B cell (primary cell): ENCODE measurements at regions not wholly inside any gene's neighbourhood (a gene's known extent, or its start where the extent isn't known, plus 50 kb on each side); places are given as distances from the start of the nearest gene placed in this dataset.

ENCODE experiments used
- CTCF ChIP-seq: fragments of 200-600 bp; IDR thresholded peaks from one replicate; pipeline ENCODE4 v1.8.0; 2022; ENCODE audit warnings: antibody characterized with exemption, mild to moderate bottlenecking
- EZH2 ChIP-seq: IDR thresholded peaks from 2 replicates; pipeline ENCODE4 v1.6.1; 2012; ENCODE audit warnings: borderline replicate concordance, low read depth, mild to moderate bottlenecking, moderate library complexity, low read length; ENCODE audit not compliant: insufficient read depth, poor library complexity, severe bottlenecking

GRCh38 chr18:2146754-2147153 lies 424.6 kb downstream of the METTL4 start:
- no peak for TF ChIP-seq CTCF
- TF ChIP-seq EZH2, result no peak
